DND-41 (cell line): ENCODE measurements at regions not wholly inside any gene's neighbourhood (a gene's known extent, or its start where the extent isn't known, plus 50 kb on each side); places are given as distances from the start of the nearest gene placed in this dataset.

Experiments
- ATAC-seq: fragments of 200-7000 bp; cut with Tn5 transposase; 3 replicates; pipeline ENCODE4 v1.9.1; 2021; ENCODE audit warnings: low read depth; ENCODE audit not compliant: insufficient read depth
- DNase-seq: peaks from one replicate; pipeline ENCODE4 v3.0.0-alpha.2; 2020
- H2AFZ ChIP-seq: 2 replicates; pipeline ENCODE4 v1.6.0; 2012; ENCODE audit warnings: low read depth, low read length
- H3K27ac ChIP-seq: 2 replicates; pipeline ENCODE4 v1.5.1; 2012; ENCODE audit warnings: low read length, inconsistent platforms
- H3K27me3 ChIP-seq: fragments of 200-600 bp; sonication (generic); 2 replicates; pipeline ENCODE4 v1.6.0; 2012; ENCODE audit warnings: low read length, mild to moderate bottlenecking, inconsistent platforms; ENCODE audit not compliant: insufficient read depth, poor library complexity
- H3K36me3 ChIP-seq: 2 replicates; pipeline ENCODE4 v1.5.1; 2012; ENCODE audit warnings: low read length, inconsistent platforms; ENCODE audit not compliant: insufficient read depth
- H3K4me1 ChIP-seq: 2 replicates; pipeline ENCODE4 v1.5.1; 2012; ENCODE audit warnings: mild to moderate bottlenecking, low read length; ENCODE audit not compliant: insufficient read depth
- H3K4me2 ChIP-seq: 2 replicates; pipeline ENCODE4 v1.6.0; 2012; ENCODE audit warnings: mild to moderate bottlenecking, moderate library complexity, low read length, inconsistent platforms; ENCODE audit not compliant: insufficient read depth
- H3K4me3 ChIP-seq, 2 experiments: fragments of 200-600 bp in 1 of 2; shearing (Covaris generic) in 1 of 2; 2 replicates each; pipeline ENCODE4 v1.5.1; 2012 to 2016; ENCODE audit warnings: inconsistent platforms in 2 of 2, low read length in 2 of 2, mild to moderate bottlenecking in 2 of 2, low read depth in 1 of 2, moderate library complexity in 1 of 2
- H3K79me2 ChIP-seq: 2 replicates; pipeline ENCODE4 v1.6.0; 2012; ENCODE audit warnings: low read length, inconsistent platforms; ENCODE audit not compliant: insufficient read depth
- H3K9ac ChIP-seq: 2 replicates; pipeline ENCODE4 v1.6.0; 2012; ENCODE audit warnings: low read depth, mild to moderate bottlenecking, inconsistent platforms, low read length, moderate library complexity
- H3K9me3 ChIP-seq: 2 replicates; pipeline ENCODE4 v1.5.1; 2012; ENCODE audit warnings: low read length, moderate library complexity, mild to moderate bottlenecking, inconsistent platforms; ENCODE audit not compliant: insufficient read depth, severe bottlenecking
- H4K20me1 ChIP-seq: 2 replicates; pipeline ENCODE4 v1.6.0; 2012; ENCODE audit warnings: low read length; ENCODE audit not compliant: insufficient read depth
- EZH2 ChIP-seq: IDR thresholded peaks from 3 replicates; pipeline ENCODE4 v1.6.1; 2012; ENCODE audit warnings: borderline replicate concordance, low read depth, mild to moderate bottlenecking, moderate library complexity, low read length, inconsistent platforms; ENCODE audit not compliant: severe bottlenecking
- TF ChIP-seq, protein P1 (sequence below): IDR thresholded peaks from 2 replicates; pipeline ENCODE4 v1.5.1; 2012; ENCODE audit warnings: borderline replicate concordance, low read length, moderate library complexity, mild to moderate bottlenecking; ENCODE audit not compliant: poor library complexity, severe bottlenecking; ENCODE audit errors: extremely low read depth

DNA sequence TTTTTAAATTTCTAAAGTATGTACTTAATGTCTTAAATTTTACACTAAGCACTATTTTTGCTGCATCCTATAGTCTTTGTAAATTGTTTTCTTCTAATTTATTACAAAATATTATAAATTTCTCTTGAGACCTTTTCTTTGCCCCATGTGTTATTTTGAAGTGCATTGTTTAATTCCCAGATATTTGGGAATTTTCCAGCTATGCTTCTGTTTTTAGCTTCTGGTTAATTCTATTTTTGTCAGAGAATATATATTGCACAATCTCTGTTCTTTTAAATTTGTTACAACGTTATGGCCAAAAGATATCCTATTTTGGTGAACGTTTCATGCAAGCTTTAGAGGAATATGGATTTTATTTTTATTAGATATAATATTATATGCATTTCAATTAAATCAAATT lies 917.4 kb upstream of the MIR17HG start:
- H3K9me3 ChIP-seq: no peaks in the 10 kb centered on the region
- H3K79me2 ChIP-seq: no peaks in the 10 kb centered on the region
- H3K4me3 ChIP-seq: no peak overlapping the region
- TF ChIP-seq, protein P1, sequence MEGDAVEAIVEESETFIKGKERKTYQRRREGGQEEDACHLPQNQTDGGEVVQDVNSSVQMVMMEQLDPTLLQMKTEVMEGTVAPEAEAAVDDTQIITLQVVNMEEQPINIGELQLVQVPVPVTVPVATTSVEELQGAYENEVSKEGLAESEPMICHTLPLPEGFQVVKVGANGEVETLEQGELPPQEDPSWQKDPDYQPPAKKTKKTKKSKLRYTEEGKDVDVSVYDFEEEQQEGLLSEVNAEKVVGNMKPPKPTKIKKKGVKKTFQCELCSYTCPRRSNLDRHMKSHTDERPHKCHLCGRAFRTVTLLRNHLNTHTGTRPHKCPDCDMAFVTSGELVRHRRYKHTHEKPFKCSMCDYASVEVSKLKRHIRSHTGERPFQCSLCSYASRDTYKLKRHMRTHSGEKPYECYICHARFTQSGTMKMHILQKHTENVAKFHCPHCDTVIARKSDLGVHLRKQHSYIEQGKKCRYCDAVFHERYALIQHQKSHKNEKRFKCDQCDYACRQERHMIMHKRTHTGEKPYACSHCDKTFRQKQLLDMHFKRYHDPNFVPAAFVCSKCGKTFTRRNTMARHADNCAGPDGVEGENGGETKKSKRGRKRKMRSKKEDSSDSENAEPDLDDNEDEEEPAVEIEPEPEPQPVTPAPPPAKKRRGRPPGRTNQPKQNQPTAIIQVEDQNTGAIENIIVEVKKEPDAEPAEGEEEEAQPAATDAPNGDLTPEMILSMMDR: no peak
- TF ChIP-seq EZH2: no peak
- no peak overlapping the region for H2AFZ ChIP-seq
- no peak for ATAC-seq
- no peak overlapping the region for H3K4me2 ChIP-seq
- no peak overlapping the region for H3K9ac ChIP-seq
- DNase-seq: no peak
- H3K27me3 ChIP-seq: no peaks in the 10 kb centered on the region
- no peak overlapping the region for H3K27ac ChIP-seq
- H4K20me1 ChIP-seq: no peaks in the 10 kb centered on the region
- H3K36me3 ChIP-seq: no peaks in the 10 kb centered on the region
- no peaks in the 10 kb centered on the region for H3K4me1 ChIP-seq

DNA sequence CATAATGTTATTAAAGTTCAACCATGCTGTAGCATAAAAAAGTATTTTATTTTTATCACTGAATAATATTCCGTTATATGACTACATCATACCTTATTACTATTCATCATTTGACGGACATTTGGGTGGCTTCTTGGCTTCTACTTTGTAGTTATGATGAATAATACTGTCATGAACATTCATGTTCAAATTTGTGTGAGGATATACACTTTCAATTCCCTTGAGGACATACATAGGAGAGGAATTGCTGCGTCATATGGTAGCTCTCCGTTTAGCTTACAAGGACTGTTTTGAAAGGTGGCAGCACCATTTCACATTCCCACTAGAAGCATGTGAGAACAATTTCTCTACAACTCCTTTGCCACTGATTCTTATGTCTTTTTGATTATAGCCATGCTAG lies 910.8 kb upstream of the MIR17HG start:
- H3K4me3 ChIP-seq: no peak overlapping the region

DNA sequence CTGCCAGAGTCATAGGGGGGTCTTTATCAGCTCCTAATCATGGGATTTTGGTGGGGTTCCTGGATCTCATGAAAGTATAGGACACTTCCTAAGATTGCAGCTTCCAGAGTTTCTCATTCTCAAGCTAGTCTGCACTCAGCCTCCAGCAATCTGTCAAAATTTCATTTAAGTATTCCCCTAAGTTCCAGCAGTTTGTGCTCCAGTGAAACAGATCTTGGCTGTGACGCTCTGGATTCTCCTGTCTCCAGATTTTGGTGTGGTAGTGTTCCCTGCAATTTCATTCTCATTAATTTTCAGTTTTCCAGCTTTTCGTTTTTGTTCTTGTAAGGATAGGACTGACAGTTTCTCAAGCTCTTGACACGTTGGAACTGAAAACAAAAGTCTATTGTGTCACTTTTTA lies 908.9 kb upstream of the MIR17HG start:
- no peak for ATAC-seq
- H3K4me1 ChIP-seq: no peaks in the 10 kb centered on the region
- no peaks in the 10 kb centered on the region for H3K27me3 ChIP-seq
- H3K27ac ChIP-seq: no peak overlapping the region
- H2AFZ ChIP-seq: no peak overlapping the region
- H4K20me1 ChIP-seq: no peaks in the 10 kb centered on the region
- no peak for TF ChIP-seq EZH2
- TF ChIP-seq, protein P1: no peak
- H3K79me2 ChIP-seq: no peaks in the 10 kb centered on the region
- no peak overlapping the region for H3K4me2 ChIP-seq
- no peak for DNase-seq
- no peaks in the 10 kb centered on the region for H3K36me3 ChIP-seq
- no peaks in the 10 kb centered on the region for H3K9me3 ChIP-seq
- no peak overlapping the region for H3K4me3 ChIP-seq
- H3K9ac ChIP-seq: no peak overlapping the region

More for the DNA sequence above, 910.8 kb upstream of the MIR17HG start:
- Histone ChIP-seq H4K20me1 (no peaks in the 10 kb centered on the region), H3K36me3 (no peaks in the 10 kb centered on the region), H3K9me3 (no peaks in the 10 kb centered on the region), H3K4me1 (no peaks in the 10 kb centered on the region), H3K4me2 (no peak overlapping the region), H3K27ac (no peak overlapping the region), H2AFZ (no peak overlapping the region), H3K9ac (no peak overlapping the region), H3K79me2 (no peaks in the 10 kb centered on the region), H3K27me3 (no peaks in the 10 kb centered on the region)
- no peak for DNase-seq
- ATAC-seq: no peak
- TF ChIP-seq, protein P1: no peak

DNA sequence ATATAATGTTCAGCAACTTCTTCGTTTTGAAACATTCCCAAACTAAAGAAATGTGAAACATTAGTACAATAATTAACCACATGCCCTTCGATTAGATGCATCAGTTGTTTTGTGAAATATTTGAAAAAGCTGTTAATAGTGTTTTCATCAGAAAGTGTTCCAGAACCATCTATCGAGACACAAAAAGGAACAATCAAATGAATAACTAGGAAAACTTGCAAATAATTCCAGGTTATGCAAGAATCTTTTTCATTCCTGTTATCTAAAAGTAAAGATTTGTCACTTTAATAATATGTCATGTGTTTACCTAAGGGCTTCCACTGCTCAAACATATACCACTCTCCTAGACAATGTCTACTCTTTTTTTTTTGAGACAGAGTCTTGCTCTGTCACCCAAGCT lies 904.2 kb upstream of the MIR17HG start:
- Histone ChIP-seq H3K9ac (no peak overlapping the region), H3K4me3 (no peak overlapping the region), H3K9me3 (no peaks in the 10 kb centered on the region), H4K20me1 (no peaks in the 10 kb centered on the region), H3K79me2 (no peaks in the 10 kb centered on the region), H3K27ac (no peak overlapping the region), H3K4me2 (no peak overlapping the region), H2AFZ (no peak overlapping the region), H3K36me3 (no peaks in the 10 kb centered on the region), H3K4me1 (no peaks in the 10 kb centered on the region), H3K27me3 (no peaks in the 10 kb centered on the region)
- no peak for ATAC-seq
- TF ChIP-seq, protein P1: no peak
- no peak for TF ChIP-seq EZH2
- DNase-seq: no peak
